Prostate gland (tissue), 2 donors: ENCODE measurements at regions not wholly inside any gene's neighbourhood (a gene's known extent, or its start where the extent isn't known, plus 50 kb on each side); places are given as distances from the start of the nearest gene placed in this dataset.

Experiments
- CTCF ChIP-seq, 4 experiments: fragments of 200-600 bp in 2 of 4; fragments of 450-650 bp in 2 of 4; sonication (generic) in 2 of 4; IDR thresholded peaks; 1 replicate in 3 of 4; 2 replicates in 1 of 4; pipeline ENCODE4 v1.5.1; 2016 to 2019; ENCODE audit warnings: antibody characterized with exemption in 4 of 4, mild to moderate bottlenecking in 2 of 4, moderate library complexity in 2 of 4
- POLR2A ChIP-seq: fragments of 450-650 bp; IDR thresholded peaks from one replicate; pipeline ENCODE4 v1.6.1; 2016; ENCODE audit warnings: antibody characterized with exemption, mild to moderate bottlenecking
- POLR2AphosphoS5 ChIP-seq: sonication (generic); formaldehyde crosslinking; IDR thresholded peaks from one replicate; pipeline ENCODE4 v1.6.1; 2017; ENCODE audit warnings: antibody characterized with exemption

DNA sequence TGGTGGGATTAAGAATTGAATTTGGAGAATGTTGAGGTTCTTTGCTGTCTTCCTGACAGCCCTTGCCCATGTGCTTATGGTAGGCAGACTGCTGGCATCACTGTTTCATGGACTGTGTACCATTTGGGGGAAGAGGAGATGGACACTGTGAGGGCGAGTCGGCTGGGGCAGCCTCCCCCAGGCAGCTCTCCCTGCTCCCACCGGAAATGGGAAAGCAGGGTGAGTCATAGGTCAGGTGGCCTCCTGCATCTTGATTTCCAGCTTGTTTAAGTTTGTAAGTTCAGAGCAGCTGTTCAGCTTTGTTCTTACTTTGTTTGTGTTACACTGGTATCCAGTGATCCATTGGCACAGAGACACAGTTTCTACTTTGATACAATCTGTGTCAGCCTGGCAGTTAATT lies 87.2 kb upstream of the CNIH3 start:
- TF ChIP-seq POLR2A, result no peak
- no peak for TF ChIP-seq CTCF (IDR thresholded peaks at IDR 0.05)
- no peak for TF ChIP-seq POLR2AphosphoS5
